Muscle of arm (tissue), 1 donor: ENCODE measurements at regions not wholly inside any gene's neighbourhood (a gene's known extent, or its start where the extent isn't known, plus 50 kb on each side); places are given as distances from the start of the nearest gene placed in this dataset.

ENCODE experiments used
- DNase-seq: peaks from one replicate; pipeline ENCODE4 v3.0.0-alpha.2; 2013

GRCh38 chrX:39327255-39327654 is 526.0 kb downstream of the MID1IP1 start:
- no peak for DNase-seq

GRCh38 chrX:39327705-39328104 is 526.4 kb downstream of the MID1IP1 start:
- no peak for DNase-seq

- no peak for DNase-seq
Measured at GRCh38 chrX:39328661-39329060, 527.4 kb downstream of the MID1IP1 start.

GRCh38 chrX:39331082-39331704 is 529.9 kb downstream of the MID1IP1 start:
- DNase-seq: no peak

- no peak for DNase-seq
Measured at GRCh38 chrX:39333451-39333850, 532.2 kb downstream of the MID1IP1 start.

GRCh38 chrX:39335513-39336235 is 534.4 kb downstream of the MID1IP1 start:
- DNase-seq: no peak

- DNase-seq: peak; percentile 71
Measured at GRCh38 chrX:39336671-39337311, 535.5 kb downstream of the MID1IP1 start.

- no peak for DNase-seq
Measured at GRCh38 chrX:39337451-39337850, 536.2 kb downstream of the MID1IP1 start.

GRCh38 chrX:39338583-39338982 is 537.3 kb downstream of the MID1IP1 start:
- DNase-seq: no peak

- no peak for DNase-seq
Measured at GRCh38 chrX:39356119-39356807, 555.0 kb downstream of the MID1IP1 start.

- no peak for DNase-seq
Measured at GRCh38 chrX:39360101-39360500, 558.8 kb downstream of the MID1IP1 start.

- DNase-seq: no peak
Measured at GRCh38 chrX:39361736-39362135, 560.5 kb downstream of the MID1IP1 start.

- DNase-seq: no peak
Measured at GRCh38 chrX:39367416-39367815, 566.2 kb downstream of the MID1IP1 start.

GRCh38 chrX:39372115-39372514 is 570.9 kb downstream of the MID1IP1 start:
- no peak for DNase-seq

- DNase-seq: peak; percentile 30
Measured at GRCh38 chrX:39377157-39377556, 575.9 kb downstream of the MID1IP1 start.

- DNase-seq: no peak
Measured at GRCh38 chrX:39377773-39378172, 576.5 kb downstream of the MID1IP1 start.

GRCh38 chrX:39381422-39381821 is 580.2 kb downstream of the MID1IP1 start:
- no peak for DNase-seq

- DNase-seq: no peak
Measured at GRCh38 chrX:39384996-39385395, 583.7 kb downstream of the MID1IP1 start.

- no peak for DNase-seq
Measured at GRCh38 chrX:39388730-39389129, 587.5 kb downstream of the MID1IP1 start.

- no peak for DNase-seq
Measured at GRCh38 chrX:39396358-39396995, 595.2 kb downstream of the MID1IP1 start.

- DNase-seq: no peak
Measured at GRCh38 chrX:39397561-39398199, 596.4 kb downstream of the MID1IP1 start.
